Skin epidermis (tissue), 12 donors: ENCODE measurements at regions not wholly inside any gene's neighbourhood (a gene's known extent, or its start where the extent isn't known, plus 50 kb on each side); places are given as distances from the start of the nearest gene placed in this dataset.

Experiments used
- H3K27ac ChIP-seq, 21 experiments: fragments of 200-600 bp; sonication (generic) in 11 of 21; one replicate each; pipeline ENCODE4 v1.5.0; 2020; ENCODE audit warnings: mild to moderate bottlenecking in 3 of 21, inconsistent platforms in 2 of 21, moderate library complexity in 2 of 21
- H3K4me3 ChIP-seq, 7 experiments: fragments of 200-600 bp; sonication (generic) in 2 of 7; one replicate each; pipeline ENCODE4 v1.5.0; 2020; ENCODE audit warnings: inconsistent platforms in 2 of 7, mild to moderate bottlenecking in 2 of 7, moderate library complexity in 1 of 7

- Histone ChIP-seq H3K27ac (no peak overlapping the region), H3K4me3 (no peak overlapping the region)
Observed at GRCh38 chr5:178808886-178809285, 50.9 kb upstream of the ZNF354B start.

- H3K4me3 ChIP-seq, result no peak overlapping the region
- H3K27ac ChIP-seq, result no peak overlapping the region
Observed at GRCh38 chr5:178801021-178801420, 58.7 kb upstream of the ZNF354B start.

DNA sequence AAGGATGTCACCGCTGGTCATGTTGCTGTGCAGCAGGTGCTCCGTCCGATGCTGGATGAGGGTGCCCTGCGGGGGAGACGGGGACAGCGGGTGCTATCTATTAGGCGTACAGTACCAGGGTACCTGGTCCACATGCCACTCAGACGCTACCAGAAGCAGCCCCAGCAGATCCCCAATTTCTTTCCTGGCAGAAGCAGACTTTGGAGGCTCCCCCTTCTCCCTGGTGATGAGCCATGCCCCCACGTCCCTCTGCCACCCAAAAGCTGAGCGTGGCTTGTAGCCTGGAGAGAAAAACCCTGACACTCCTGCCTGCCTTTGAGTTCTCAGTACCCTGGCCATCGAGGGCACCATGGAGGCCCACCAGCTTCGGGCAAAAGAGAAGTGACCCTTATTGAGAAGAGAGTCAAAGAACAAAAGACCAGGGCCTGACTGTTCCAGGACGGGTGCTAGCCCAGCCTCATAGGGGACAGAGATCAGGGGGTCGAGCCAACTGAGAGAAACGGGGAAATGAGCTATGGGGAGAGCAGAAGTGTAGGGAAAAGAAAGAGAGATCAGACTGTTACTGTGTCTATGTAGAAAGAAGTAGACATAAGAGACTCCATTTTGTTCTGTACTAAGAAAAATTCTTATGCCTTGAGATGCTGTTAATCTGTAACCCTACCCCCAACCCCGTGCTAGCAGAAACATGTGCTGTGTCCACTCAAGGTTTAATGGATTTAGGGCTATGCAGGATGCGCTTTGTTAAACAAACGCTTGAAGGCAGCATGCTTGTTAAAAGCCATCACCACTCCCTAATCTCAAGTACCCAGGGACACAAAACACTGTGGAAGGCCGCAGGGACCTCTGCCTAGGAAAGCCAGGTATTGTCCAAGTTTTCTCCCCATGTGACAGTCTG lies 62.0 kb upstream of the ZNF354B start:
- H3K4me3 ChIP-seq, result no peak overlapping the region
- H3K27ac ChIP-seq, result no peak overlapping the region

DNA sequence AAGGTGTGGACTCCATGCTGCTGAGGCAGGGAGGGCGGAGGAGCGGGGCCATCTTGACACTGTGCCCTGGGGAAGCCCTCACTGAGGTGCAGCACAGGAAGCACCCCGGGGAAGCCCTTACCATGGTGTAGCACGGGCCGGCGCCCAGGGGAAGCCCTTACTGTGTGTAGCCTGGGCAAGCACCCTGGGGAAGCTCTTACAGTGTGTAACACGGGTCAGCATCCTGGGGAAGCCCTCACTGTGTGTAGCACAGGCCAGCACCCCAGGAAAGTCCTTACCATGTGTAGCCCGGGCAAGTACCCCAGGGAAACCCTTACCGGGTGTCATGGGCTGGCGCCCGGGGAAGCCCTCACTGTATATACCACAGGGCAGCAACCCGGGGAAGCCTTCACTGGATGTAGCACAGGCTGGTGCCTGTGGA lies 62.6 kb upstream of the ZNF354B start:
- Histone ChIP-seq H3K27ac (no peak overlapping the region), H3K4me3 (no peak overlapping the region)

DNA sequence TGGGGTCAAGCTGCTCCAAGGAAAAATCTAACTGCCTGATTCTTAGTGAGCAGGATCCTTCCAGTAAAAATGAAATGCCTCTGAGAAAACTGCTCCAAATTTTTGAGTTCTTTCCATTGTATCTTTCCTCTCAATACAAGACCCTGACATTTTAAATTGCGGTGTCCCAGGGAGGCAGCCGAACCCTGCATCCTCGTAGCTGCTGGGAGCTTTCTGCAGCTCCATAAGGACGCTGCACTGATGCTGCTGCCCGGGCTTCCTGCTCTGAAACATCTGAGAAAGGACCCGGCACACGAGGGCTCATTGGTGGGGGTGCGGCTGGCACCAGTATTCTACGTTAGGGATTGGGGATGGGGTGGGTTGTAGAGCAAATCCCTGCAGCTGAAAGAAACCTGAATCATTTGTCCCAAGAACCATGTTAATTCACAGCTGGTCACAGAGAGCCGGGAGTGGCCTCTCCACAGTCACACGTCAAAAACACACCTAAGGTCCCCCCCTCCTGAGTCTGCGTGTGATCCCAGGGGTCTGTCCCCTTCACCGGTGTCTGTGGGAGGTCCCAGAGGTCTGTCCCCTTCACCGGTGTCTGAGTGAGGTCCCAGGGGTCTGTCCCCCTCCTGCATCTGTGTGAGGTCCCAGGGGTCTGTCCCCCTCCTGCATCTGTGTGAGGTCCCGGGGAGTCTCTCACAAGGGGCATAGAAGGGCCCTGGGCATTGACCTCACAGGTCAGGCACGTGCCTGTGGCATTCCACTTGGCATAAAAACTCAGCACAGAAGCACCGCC lies 63.4 kb upstream of the ZNF354B start:
- H3K27ac ChIP-seq, result no peak overlapping the region

GRCh38 chr5:178794433-178794832 lies 64.0 kb upstream of the ZNF354A start:
- Histone ChIP-seq H3K4me3 (no peak overlapping the region), H3K27ac (no peak overlapping the region)

More for the DNA sequence above, 63.4 kb upstream of the ZNF354B start:
- no peak overlapping the region for H3K4me3 ChIP-seq

- Histone ChIP-seq H3K27ac (no peak overlapping the region), H3K4me3 (no peak overlapping the region)
Observed at GRCh38 chr5:178793696-178794095, 63.2 kb upstream of the ZNF354A start.

- Histone ChIP-seq H3K4me3 (no peak overlapping the region), H3K27ac (no peak overlapping the region)
Observed at GRCh38 chr5:178793151-178793550, 62.7 kb upstream of the ZNF354A start.

GRCh38 chr5:178791976-178792375 lies 61.5 kb upstream of the ZNF354A start:
- Histone ChIP-seq H3K27ac (no peak overlapping the region), H3K4me3 (no peak overlapping the region)

- no peak overlapping the region for H3K4me3 ChIP-seq
- H3K27ac ChIP-seq, result no peak overlapping the region
Observed at GRCh38 chr5:178790371-178790770, 59.9 kb upstream of the ZNF354A start.

- no peak overlapping the region for H3K4me3 ChIP-seq
- H3K27ac ChIP-seq, result peak overlapping the region in 1 of 21 experiments; percentile 7
Observed at GRCh38 chr5:178788381-178789085, 58.1 kb upstream of the ZNF354A start.

DNA sequence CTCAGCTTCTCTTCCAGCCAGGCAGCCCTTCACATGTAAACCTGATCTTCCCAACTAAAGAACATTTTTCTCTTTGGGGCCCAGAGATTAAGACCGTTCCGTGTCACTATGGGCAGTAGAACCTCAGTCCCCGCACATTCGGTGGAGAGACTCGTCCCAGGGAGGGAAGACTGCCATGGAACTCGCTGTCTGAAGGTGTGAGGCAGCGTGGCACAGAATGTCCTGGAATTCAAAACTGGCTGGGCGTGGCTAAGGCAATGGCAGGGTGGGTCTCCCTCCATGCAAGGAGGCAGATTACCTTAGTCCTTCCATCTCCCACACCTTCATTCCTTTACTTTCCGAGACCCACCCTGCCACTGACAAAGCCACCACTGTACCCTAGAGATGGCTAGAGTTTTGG lies 57.4 kb upstream of the ZNF354A start:
- H3K27ac ChIP-seq, result peak overlapping the region in 3 of 21 experiments; percentile 7 to 17 (median 11)
- no peak overlapping the region for H3K4me3 ChIP-seq

DNA sequence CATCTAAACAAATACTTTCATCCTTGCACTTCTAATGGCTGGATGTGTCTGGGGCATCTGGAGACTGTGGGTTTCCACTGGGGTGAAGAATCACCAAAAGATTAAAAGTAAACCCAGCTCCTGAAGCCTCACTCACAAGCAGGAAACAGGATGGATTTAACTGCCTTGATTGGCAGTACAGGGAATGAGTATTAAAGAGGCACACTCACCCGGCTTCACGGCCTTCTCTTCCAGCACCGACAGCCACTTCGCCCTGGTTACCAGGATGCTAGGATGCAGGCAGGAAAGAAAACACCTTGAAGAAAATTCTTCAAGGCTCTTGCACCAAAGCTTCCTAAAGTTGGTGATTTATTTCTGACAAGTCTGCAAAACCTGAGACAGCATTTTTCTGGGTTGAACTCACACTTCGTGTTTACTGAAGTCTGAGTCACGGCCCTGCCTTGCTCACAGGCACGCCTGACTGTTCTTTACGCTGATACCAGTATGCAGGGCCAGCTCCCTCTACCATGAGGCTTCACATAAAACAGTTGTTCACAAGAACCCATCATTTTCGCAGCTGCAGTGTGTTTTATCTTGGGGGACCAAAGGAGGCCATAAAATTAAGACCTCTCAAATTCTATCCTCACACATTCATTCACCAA lies 56.5 kb upstream of the ZNF354A start:
- peak overlapping the region in 4 of 21 experiments; percentile 7 to 39 (median 12) for H3K27ac ChIP-seq
- no peak overlapping the region for H3K4me3 ChIP-seq

DNA sequence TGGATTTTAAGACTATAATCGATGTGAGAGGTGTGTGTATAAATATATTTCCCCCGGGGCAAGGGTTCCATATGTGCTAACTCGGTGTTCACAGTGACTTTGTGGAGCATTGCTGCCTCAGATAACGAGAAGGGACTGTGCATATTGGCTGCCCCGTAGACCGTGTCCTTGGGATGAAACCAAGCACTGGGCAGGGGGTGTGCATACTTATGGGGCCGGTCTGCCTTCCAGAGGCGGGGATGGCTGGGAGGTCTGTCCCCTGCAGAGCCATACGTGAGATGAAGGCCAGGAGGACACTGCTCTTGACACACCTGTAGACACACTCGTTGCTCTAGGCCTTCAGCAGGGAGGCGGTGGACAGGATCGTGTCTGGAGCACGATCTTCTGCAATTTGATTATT lies 56.0 kb upstream of the ZNF354A start:
- no peak overlapping the region for H3K4me3 ChIP-seq
- peak overlapping the region in 4 of 21 experiments; percentile 7 to 39 (median 12) for H3K27ac ChIP-seq

GRCh38 chr5:178785999-178786398 lies 55.5 kb upstream of the ZNF354A start:
- H3K4me3 ChIP-seq, result no peak overlapping the region
- peak overlapping the region in 2 of 21 experiments; percentile 7 to 15 for H3K27ac ChIP-seq

GRCh38 chr5:178784391-178784790 lies 53.9 kb upstream of the ZNF354A start:
- H3K27ac ChIP-seq, result no peak overlapping the region
- H3K4me3 ChIP-seq, result no peak overlapping the region

DNA sequence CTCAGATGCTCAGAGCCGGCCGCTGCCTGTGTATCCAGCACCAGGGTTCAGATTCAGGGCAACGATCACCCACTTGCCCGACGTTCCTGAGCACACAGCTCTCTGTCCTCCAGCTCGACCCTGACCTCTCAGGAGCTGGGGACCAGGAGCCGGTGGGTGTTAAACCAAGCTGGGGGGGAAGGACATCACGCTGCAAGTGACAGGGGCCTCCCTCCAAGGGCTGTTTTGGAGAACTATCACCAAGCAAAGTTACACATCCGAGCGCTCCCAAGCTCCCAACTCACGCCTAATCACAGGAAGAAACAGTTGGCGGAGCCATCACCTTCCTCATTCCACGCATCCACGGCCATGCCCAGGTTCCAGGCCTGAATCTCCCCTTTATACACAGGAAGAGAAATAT lies 51.5 kb upstream of the ZNF354A start:
- no peak overlapping the region for H3K4me3 ChIP-seq
- H3K27ac ChIP-seq, result no peak overlapping the region

DNA sequence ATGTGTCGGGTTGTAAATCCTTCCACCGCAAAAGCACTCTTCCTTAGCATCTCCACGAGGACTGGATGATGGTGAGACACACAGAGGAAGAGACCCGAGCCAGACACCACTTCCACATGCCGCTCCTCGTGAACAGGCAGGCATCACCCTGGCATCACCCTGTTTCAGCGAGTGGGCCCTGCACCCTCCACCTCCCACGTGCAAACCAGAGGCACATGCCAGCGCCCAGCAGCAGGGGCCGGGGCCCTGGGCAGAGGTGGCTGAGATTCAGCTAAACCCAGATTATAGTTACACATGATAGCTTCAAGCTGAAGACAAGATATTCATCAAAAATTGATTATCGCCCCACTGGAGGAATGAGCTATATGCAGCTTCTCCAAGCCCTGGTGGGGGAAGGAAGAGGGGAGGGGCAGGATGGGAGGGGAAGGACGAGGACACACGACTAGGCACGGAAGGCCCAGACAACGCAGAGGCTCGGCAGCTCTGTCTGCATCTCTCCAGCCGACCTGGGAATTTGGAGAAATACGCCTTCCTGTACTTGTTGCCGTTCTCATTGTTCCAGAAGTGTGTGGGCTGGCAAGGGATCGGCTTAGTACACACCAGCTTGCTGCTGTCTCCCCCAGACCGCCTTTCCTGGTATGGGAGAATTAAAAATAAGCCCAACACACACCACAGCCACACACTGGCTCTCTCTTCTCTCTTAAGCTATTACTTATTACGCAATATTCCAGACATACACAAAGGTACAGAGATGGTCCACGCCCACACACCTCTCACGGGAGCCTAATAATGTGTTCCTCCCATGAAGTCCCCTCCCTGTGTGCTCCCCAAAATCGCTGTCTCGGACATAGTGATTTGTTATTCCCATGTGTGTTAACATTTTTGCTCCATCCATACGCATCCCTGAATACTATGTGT lies 50.4 kb upstream of the ZNF354A start:
- Histone ChIP-seq H3K27ac (no peak overlapping the region), H3K4me3 (no peak overlapping the region)
